Calu3 (cell line): ENCODE measurements at regions not wholly inside any gene's neighbourhood (a gene's known extent, or its start where the extent isn't known, plus 50 kb on each side); places are given as distances from the start of the nearest gene placed in this dataset.

ENCODE experiments used
- BruUV-seq: library from RNA; stranded (reverse); fragments of 400-500 nt; replicated peaks from 2 replicates; lab custom pipeline; 2021; lab: Mats Ljungman, UMichigan
- CTCF ChIA-PET: fragments of 300-600 bp; sonication (Branson Sonifier 250); formaldehyde crosslinking; loops from one replicate; lab custom pipeline; 2022; ENCODE audit warnings: antibody characterized with exemption; lab: Charles Lee
- DNase-seq: peaks from one replicate; pipeline ENCODE4 v3.0.0; 2022
- H3K27ac Mint-ChIP-seq: one replicate; pipeline ENCODE4 v1.8.0; 2022; ENCODE audit warnings: mixed read lengths; ENCODE audit not compliant: unreplicated experiment
- H3K27me3 Mint-ChIP-seq: one replicate; pipeline ENCODE4 v1.8.0; 2022; ENCODE audit warnings: mixed read lengths; ENCODE audit not compliant: unreplicated experiment
- H3K36me3 Mint-ChIP-seq: one replicate; pipeline ENCODE4 v1.8.0; 2022; ENCODE audit warnings: mild to moderate bottlenecking, moderate library complexity, mixed read lengths; ENCODE audit not compliant: insufficient read depth, unreplicated experiment
- H3K4me1 Mint-ChIP-seq: one replicate; pipeline ENCODE4 v1.8.0; 2022; ENCODE audit warnings: mild to moderate bottlenecking, low read depth, mixed read lengths; ENCODE audit not compliant: unreplicated experiment
- H3K4me3 Mint-ChIP-seq: one replicate; pipeline ENCODE4 v1.8.0; 2022; ENCODE audit warnings: mild to moderate bottlenecking, low read depth, moderate library complexity, mixed read lengths; ENCODE audit not compliant: unreplicated experiment
- H3K9me3 Mint-ChIP-seq: one replicate; pipeline ENCODE4 v1.8.0; 2022; ENCODE audit warnings: low read depth, mixed read lengths; ENCODE audit not compliant: unreplicated experiment
- intact Hi-C: fragments of 100-400 bp; cut with micrococcal nuclease; formaldehyde crosslinking; loops from one replicate; pipeline ENCODE4 v1.10.0; 2022; ENCODE audit not compliant: unreplicated experiment
- TF ChIP-seq, protein P1 (sequence below): fragments of 200-600 bp; IDR thresholded peaks from one replicate; pipeline ENCODE4 v1.8.0; 2022; ENCODE audit warnings: antibody characterized with exemption; ENCODE audit not compliant: unreplicated experiment

DNA sequence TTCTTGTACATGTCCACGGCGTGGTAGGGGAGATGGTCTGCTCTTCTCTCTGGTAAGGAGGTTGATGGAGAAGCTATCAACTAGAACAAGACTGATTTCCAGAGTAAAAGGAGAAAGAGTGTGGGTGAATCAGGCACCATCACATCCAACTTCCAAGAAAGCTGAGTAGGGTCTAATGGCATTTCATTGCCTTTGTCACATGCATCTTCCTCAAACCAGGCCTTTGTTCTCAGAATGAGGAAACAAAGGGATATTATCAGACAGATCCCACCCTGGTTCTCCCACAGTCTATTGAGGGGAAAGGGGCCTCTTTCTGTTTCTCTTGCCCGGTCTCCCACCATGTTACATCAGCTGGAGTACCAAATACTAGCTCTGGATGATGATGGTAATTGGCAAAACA, 160.2 kb upstream of the RBPJ start:
- TF ChIP-seq, protein P1, sequence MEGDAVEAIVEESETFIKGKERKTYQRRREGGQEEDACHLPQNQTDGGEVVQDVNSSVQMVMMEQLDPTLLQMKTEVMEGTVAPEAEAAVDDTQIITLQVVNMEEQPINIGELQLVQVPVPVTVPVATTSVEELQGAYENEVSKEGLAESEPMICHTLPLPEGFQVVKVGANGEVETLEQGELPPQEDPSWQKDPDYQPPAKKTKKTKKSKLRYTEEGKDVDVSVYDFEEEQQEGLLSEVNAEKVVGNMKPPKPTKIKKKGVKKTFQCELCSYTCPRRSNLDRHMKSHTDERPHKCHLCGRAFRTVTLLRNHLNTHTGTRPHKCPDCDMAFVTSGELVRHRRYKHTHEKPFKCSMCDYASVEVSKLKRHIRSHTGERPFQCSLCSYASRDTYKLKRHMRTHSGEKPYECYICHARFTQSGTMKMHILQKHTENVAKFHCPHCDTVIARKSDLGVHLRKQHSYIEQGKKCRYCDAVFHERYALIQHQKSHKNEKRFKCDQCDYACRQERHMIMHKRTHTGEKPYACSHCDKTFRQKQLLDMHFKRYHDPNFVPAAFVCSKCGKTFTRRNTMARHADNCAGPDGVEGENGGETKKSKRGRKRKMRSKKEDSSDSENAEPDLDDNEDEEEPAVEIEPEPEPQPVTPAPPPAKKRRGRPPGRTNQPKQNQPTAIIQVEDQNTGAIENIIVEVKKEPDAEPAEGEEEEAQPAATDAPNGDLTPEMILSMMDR, result no peak
- no peaks in the 10 kb centered on the region for H3K36me3 Mint-ChIP-seq
- no peaks in the 10 kb centered on the region for H3K27me3 Mint-ChIP-seq
- no peaks in the 10 kb centered on the region for H3K4me1 Mint-ChIP-seq
- intact Hi-C loops, result loop anchor here (2.0 kb wide), 1 partner anchor 78 kb away; no protein-coding TSS in a partner anchor
- H3K27ac Mint-ChIP-seq, result no peak overlapping the region
- no peak overlapping the region for H3K4me3 Mint-ChIP-seq
- CTCF ChIA-PET, result interaction anchor here (0.7 kb wide), 1 partner anchor 165 kb away, joined by 3 read pairs; no protein-coding TSS in a partner anchor
- no peak for DNase-seq
- no TSS peak for BruUV-seq
- H3K9me3 Mint-ChIP-seq, result no peaks in the 10 kb centered on the region

DNA sequence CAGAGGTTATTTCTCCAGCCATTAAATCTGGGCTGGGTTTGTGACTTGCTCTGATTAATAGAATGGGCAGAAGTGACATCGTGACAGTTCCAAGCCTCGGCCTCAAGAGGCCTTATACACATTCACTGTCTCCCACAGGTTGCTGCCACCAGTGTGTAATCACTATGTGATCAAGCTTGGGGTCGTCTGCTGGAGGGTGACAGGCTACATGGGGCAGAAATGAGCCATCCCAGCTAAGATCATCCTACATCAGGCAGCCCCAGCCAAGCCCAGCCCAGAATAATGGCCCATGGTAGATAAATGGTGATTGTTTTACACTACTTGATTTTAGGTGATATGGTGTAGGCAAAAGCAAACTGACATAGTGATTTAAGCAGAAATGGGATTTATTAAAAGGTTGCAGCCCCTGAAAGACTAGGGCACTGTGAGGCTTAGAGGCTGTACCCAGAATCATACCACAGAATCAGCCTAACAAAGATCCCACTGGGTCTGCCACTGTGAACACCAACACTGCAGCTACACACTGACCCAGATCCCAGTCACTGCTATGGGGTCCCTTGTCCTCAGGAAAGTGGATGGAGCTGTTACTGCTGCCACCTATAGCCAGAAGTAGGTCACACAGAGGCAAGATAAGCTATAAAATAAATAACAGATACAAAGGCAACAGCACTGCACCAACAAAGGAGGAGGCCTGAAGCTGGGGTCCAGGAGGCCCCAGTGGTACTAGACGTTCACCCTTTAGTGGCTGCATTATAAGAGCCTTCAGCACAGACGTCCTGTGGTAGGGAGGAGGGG, 159.6 kb upstream of the RBPJ start:
- no peaks in the 10 kb centered on the region for H3K4me1 Mint-ChIP-seq
- H3K36me3 Mint-ChIP-seq, result no peaks in the 10 kb centered on the region
- peak; percentile 2 for DNase-seq
- CTCF ChIA-PET, result interaction anchor here (0.6 to 1.1 kb wide), 5 partner anchors 79 to 164 kb away, joined by 3 to 6 read pairs (median 4); no protein-coding TSS in a partner anchor
- H3K27ac Mint-ChIP-seq, result no peak overlapping the region
- BruUV-seq, result no TSS peak
- no peaks in the 10 kb centered on the region for H3K9me3 Mint-ChIP-seq
- H3K4me3 Mint-ChIP-seq, result no peak overlapping the region
- intact Hi-C loops, result loop anchor here (2.0 kb wide), 1 partner anchor 78 kb away; no protein-coding TSS in a partner anchor
- TF ChIP-seq, protein P1, result no peak
- no peaks in the 10 kb centered on the region for H3K27me3 Mint-ChIP-seq

DNA sequence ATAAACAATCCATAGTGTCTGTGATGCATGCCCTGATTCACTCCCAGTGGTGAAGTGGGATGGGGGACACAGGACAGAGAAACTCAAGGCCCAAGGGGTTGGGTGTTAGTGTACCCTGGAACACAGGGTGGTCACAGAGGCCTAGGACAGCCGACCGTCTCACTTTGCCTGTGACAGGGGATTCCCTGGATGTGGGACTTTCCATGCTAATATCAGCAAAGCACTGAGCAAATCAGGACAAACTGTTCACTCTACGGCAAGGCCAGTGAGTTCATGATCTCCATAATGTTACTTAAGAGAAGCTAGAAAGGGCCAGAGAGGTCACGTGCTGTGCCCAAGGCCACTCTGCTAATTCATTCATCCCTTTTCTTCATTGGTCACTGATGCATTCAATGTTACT, 158.7 kb upstream of the RBPJ start:
- Mint-ChIP-seq H3K9me3 (no peaks in the 10 kb centered on the region), H3K36me3 (no peaks in the 10 kb centered on the region), H3K4me3 (no peak overlapping the region), H3K27ac (no peak overlapping the region), H3K27me3 (no peaks in the 10 kb centered on the region), H3K4me1 (no peaks in the 10 kb centered on the region)
- no peak for DNase-seq
- intact Hi-C loops, result no loop called here
- CTCF ChIA-PET, result interaction anchor here (0.6 to 1.1 kb wide), 4 partner anchors 80 to 157 kb away, joined by 4 to 6 read pairs (median 4); no protein-coding TSS in a partner anchor
- TF ChIP-seq, protein P1, result no peak
- no TSS peak for BruUV-seq

DNA sequence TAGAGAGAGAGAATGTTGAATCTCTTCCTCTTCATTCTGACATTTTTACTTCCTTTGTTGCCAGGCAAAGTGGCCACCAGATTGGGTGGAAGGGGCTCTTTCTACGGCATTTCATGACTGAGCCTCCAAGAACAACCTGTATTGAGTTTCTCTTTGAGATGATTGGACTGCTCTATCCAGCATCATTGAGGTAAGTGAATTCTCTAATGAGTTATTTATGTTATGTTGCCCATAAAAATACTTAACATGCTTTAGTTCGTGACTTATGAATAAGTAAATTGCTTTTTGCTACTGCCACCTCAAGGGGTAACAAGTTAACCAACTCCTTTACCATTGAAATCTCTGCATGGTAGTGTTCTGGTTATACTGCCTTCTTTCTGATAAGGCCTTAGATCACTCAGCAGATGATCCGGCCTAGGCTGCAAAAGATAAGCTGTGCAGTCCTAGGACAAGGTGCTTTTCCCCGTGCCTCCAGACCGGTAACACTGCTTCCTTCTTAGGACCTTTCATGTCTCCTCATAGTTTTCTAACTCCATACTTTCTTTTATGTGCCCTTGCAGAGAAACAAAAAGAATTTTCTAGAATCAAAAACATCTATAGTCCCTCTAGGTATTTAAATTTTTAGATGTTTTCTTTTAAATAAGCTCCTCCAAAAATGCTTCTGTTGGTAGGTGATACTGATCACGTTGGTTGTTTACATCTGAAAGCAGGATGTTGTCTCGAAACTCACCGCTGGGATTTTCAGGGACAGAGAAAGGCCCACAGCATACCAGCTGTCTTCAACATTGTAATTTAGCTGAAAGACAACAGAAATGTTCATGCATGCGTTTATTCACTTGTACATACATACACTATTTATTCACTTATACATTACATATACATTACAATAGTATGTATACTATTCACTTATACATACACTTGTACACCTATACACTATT, 157.1 kb upstream of the RBPJ start:
- Mint-ChIP-seq H3K4me1 (no peaks in the 10 kb centered on the region), H3K4me3 (no peak overlapping the region), H3K36me3 (no peaks in the 10 kb centered on the region), H3K27ac (no peak overlapping the region), H3K27me3 (no peaks in the 10 kb centered on the region), H3K9me3 (no peaks in the 10 kb centered on the region)
- DNase-seq, result no peak
- no TSS peak for BruUV-seq
- TF ChIP-seq, protein P1, result no peak
- intact Hi-C loops, result no loop called here
- CTCF ChIA-PET, result interaction anchor here (0.6 kb wide), 1 partner anchor 19 kb away, joined by 4 read pairs; no protein-coding TSS in a partner anchor
